ENCODE measurements at regions not wholly inside any gene's neighbourhood (a gene's known extent, or its start where the extent isn't known, plus 50 kb on each side); places are given as distances from the start of the nearest gene placed in this dataset.
"Not testable (repeated sequence)": the region's sequence is repeated elsewhere in the genome, so short reads cannot be mapped to it uniquely, and the experiment has no call there.

DNA sequence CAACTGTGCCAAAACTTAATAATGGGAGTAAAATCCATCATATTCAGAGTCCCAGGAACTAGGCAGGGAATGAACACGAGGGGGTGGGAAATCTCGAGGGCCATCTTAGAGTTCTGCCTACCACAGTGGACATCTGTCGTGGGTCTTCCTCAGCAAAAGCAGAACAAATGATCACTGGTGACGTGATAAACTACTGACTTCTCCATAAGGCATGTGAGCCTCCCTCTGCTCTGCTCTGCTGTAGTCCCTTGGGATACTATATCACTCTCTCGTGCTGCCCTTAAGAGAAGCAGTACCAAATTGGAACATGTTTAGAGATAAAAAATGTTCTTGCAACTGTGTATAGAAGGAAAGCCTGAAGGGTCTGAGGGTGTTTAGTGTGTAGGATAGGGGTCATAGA lies 180.5 kb downstream of the SPDYE17 start:
- TF ChIP-seq, protein P1, sequence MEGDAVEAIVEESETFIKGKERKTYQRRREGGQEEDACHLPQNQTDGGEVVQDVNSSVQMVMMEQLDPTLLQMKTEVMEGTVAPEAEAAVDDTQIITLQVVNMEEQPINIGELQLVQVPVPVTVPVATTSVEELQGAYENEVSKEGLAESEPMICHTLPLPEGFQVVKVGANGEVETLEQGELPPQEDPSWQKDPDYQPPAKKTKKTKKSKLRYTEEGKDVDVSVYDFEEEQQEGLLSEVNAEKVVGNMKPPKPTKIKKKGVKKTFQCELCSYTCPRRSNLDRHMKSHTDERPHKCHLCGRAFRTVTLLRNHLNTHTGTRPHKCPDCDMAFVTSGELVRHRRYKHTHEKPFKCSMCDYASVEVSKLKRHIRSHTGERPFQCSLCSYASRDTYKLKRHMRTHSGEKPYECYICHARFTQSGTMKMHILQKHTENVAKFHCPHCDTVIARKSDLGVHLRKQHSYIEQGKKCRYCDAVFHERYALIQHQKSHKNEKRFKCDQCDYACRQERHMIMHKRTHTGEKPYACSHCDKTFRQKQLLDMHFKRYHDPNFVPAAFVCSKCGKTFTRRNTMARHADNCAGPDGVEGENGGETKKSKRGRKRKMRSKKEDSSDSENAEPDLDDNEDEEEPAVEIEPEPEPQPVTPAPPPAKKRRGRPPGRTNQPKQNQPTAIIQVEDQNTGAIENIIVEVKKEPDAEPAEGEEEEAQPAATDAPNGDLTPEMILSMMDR (IDR thresholded peaks at IDR 0.05; ENCODE audit: borderline replicate concordance, extremely low read depth, low read length, poor library complexity, severe bottlenecking), result not testable (repeated sequence)
- not testable (repeated sequence) for TF ChIP-seq EZH2 (IDR thresholded peaks at IDR 0.05; ENCODE audit: borderline replicate concordance, low read depth, low read length, severe bottlenecking)

All from DND-41 (cell line).